ENCODE measurements at regions not wholly inside any gene's neighbourhood (a gene's known extent, or its start where the extent isn't known, plus 50 kb on each side); places are given as distances from the start of the nearest gene placed in this dataset.

DNA sequence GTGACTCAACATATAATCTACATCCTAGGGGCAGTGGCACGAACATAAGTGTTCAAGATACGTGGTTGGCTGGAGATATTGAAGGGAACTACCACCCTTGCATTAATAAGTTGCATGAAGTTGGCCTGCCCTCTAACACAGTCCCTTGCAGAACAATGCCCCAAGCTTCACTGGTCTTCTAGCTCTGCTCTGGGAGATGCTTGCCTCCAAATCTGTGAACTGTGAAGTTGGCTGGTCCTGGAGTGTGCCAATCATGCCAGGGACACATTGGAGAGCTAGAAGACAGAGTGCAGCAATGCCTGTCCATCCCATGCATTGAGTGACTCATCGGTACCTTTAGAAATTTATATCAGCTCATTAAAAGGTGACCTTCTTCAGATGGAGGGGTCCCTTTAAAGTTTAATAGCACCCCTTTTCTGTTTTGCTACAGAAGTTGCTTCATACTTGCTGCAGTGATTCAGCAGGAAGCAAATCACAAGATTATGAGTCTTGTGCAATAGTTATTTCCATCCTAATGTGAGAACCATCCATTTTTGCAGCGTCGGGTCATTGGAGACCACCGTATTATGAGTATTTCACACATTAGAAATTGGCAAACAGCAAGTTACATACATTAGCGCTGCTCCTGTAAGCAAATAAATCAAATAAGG lies 55.2 kb upstream of the KAZN start:
- DNase-seq (ENCODE audit: low read depth in 3 of 3, low spot score in 2 of 3): no peak

DNA sequence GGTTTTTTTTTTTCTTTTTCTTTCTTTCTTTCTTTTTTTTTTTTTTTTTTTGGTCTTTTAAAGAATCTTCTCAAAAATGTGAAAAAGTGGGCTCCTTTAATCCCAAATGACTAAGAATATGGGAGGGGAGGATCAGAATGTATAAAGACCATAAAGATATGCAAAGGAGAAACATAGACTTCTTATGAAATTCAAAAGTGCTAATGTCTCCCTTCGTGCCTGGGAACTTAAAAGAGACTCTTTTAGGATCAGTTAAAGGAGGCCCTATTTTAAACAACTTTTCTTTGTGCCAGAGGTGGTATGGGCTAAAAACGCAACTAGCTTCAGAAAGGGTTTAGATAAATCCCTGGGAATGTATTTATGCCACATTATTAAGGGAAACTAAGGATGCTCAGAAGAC lies 54.2 kb upstream of the KAZN start:
- no peak for DNase-seq (ENCODE audit: low read depth in 3 of 3, low spot score in 2 of 3)

DNA sequence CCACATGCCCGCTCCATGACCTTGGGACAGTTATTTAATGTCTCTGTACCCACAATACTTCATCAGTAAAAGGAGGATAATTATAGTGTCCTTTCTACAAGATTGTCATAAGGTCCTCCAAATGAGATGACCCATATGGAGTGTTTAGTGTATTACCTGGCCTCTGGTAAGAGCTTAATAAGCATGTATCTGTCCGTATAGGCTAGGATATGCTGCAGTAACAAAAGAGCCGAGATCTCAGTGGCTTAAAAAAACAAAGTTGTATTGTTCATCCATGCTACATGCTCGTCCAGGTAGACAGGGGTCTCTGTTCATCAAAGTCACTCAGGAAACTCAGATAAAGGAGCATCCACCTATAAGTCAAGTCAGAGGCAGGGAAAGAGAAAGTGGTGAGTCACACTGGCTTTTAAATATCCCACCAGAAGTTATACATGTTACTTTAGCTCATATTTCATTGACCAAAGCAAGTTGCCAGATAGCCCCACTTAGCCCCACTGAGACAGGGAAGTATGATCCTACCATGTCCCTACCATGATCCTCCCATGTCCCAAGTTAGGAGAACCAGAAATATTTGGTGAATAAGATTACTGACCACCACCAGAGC lies 53.0 kb upstream of the KAZN start:
- no peak for DNase-seq (ENCODE audit: low read depth in 3 of 3, low spot score in 2 of 3)

- no peak for DNase-seq (ENCODE audit: low read depth in 3 of 3, low spot score in 2 of 3)
Measured at GRCh38 chr1:14546416-14546815, 52.1 kb upstream of the KAZN start.
